Activated B cell treated with CpG ODN at 0.5 μM for 24 hours (primary cell): ENCODE measurements at regions not wholly inside any gene's neighbourhood (a gene's known extent, or its start where the extent isn't known, plus 50 kb on each side); places are given as distances from the start of the nearest gene placed in this dataset.

Experiments used
- ATAC-seq: fragments of 200-7000 bp; cut with Tn5 transposase; one replicate; pipeline ENCODE4 v1.10.0; 2021; ENCODE audit warnings: low read depth, mild to moderate bottlenecking, moderate library complexity
- CTCF ChIA-PET: fragments of 350-600 bp; sonication (Branson Sonifier 250); formaldehyde crosslinking; loops from one replicate; lab custom pipeline; 2021; ENCODE audit warnings: antibody characterized with exemption; lab: Charles Lee
- POLR2A ChIA-PET: fragments of 350-600 bp; sonication (Branson Sonifier 250); formaldehyde crosslinking; loops from one replicate; lab custom pipeline; 2021; ENCODE audit warnings: antibody characterized with exemption; lab: Charles Lee
- DNase-seq: peaks from one replicate; pipeline ENCODE4 v3.0.0; 2022
- H3K27ac Mint-ChIP-seq: one replicate; pipeline ENCODE4 v1.8.0; 2020; ENCODE audit warnings: mixed read lengths
- H3K27me3 Mint-ChIP-seq: one replicate; pipeline ENCODE4 v1.8.0; 2021; ENCODE audit warnings: mixed read lengths
- H3K36me3 Mint-ChIP-seq: one replicate; pipeline ENCODE4 v1.8.0; 2021; ENCODE audit warnings: low read depth, mixed read lengths
- H3K4me1 Mint-ChIP-seq: one replicate; pipeline ENCODE4 v1.8.0; 2021; ENCODE audit warnings: mixed read lengths
- H3K4me3 Mint-ChIP-seq: one replicate; pipeline ENCODE4 v1.8.0; 2020; ENCODE audit warnings: mild to moderate bottlenecking, mixed read lengths
- H3K9me3 Mint-ChIP-seq: one replicate; pipeline ENCODE4 v1.8.0; 2020; ENCODE audit warnings: mixed read lengths
- CTCF ChIP-seq: fragments of 200-600 bp; IDR thresholded peaks from one replicate; pipeline ENCODE4 v1.8.0; 2022; ENCODE audit warnings: antibody characterized with exemption, mild to moderate bottlenecking
- intact Hi-C: fragments of 100-400 bp; cut with micrococcal nuclease; formaldehyde crosslinking; loops from one replicate; pipeline ENCODE4 v1.15.1; 2024

DNA sequence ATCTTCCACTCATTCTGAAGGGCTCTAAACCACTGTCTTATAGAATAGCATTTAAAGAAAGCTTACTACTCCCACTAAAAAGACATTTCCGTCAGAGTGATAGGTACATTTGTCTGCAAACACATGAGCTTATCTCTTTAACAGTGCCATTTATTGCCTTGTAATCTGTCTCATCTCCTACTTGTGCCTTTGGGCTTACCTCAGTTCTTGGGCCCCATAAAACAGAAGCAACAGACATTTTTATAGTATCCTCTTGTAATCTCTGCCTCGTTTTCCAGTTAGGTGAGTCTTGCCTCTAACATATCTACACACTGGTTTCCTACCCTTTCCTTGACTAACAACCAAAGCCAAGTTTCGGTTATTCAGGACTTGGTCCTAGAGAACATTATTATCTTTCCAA, 681.4 kb upstream of the KIF2B start:
- no peak for TF ChIP-seq CTCF
- Mint-ChIP-seq H3K27ac (no peak overlapping the region), H3K9me3 (peaks cover 2% of the 10 kb centered on the region), H3K4me3 (no peak overlapping the region), H3K36me3 (no peaks in the 10 kb centered on the region), H3K27me3 (no peaks in the 10 kb centered on the region), H3K4me1 (no peaks in the 10 kb centered on the region)
- CTCF ChIA-PET = no interaction called here
- no peak for ATAC-seq
- POLR2A ChIA-PET = no interaction called here
- intact Hi-C loops = no loop called here
- DNase-seq = no peak

GRCh38 chr17:53137869-53138268, 684.9 kb upstream of the KIF2B start:
- DNase-seq (no peak), ATAC-seq (no peak)
- ChIA-PET POLR2A (no interaction called here), CTCF (no interaction called here)
- TF ChIP-seq CTCF = no peak
- intact Hi-C loops = no loop called here
- peaks cover 2% of the 10 kb centered on the region for H3K9me3 Mint-ChIP-seq
- no peak overlapping the region for H3K4me3 Mint-ChIP-seq
- no peaks in the 10 kb centered on the region for H3K27me3 Mint-ChIP-seq
- no peak overlapping the region for H3K27ac Mint-ChIP-seq
- no peaks in the 10 kb centered on the region for H3K4me1 Mint-ChIP-seq
- H3K36me3 Mint-ChIP-seq = no peaks in the 10 kb centered on the region

DNA sequence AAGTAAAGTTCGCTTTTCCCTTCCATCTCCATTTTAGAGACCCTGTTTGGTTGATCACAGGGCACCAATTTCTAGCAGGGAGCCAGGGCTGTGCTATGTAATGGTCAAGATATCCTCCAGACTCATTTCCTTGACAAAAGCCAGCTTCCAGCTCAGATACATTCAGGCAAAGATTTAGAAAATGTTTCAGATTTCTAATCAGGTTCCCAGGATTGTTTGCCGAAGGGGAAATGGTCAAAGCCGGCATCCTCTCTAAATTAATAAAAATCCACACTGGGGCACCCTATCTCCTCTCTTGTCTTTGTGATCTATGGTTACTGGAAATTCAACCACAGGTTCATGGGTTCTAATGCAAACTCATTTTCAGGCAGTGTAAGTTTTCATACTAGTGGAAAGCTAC, 686.8 kb upstream of the KIF2B start:
- no peaks in the 10 kb centered on the region for H3K4me1 Mint-ChIP-seq
- no peak overlapping the region for H3K27ac Mint-ChIP-seq
- no peaks in the 10 kb centered on the region for H3K27me3 Mint-ChIP-seq
- no peaks in the 10 kb centered on the region for H3K36me3 Mint-ChIP-seq
- DNase-seq (no peak), ATAC-seq (no peak)
- H3K9me3 Mint-ChIP-seq = peaks cover 2% of the 10 kb centered on the region
- intact Hi-C loops = no loop called here
- ChIA-PET CTCF (no interaction called here), POLR2A (no interaction called here)
- TF ChIP-seq CTCF = no peak
- H3K4me3 Mint-ChIP-seq = no peak overlapping the region

DNA sequence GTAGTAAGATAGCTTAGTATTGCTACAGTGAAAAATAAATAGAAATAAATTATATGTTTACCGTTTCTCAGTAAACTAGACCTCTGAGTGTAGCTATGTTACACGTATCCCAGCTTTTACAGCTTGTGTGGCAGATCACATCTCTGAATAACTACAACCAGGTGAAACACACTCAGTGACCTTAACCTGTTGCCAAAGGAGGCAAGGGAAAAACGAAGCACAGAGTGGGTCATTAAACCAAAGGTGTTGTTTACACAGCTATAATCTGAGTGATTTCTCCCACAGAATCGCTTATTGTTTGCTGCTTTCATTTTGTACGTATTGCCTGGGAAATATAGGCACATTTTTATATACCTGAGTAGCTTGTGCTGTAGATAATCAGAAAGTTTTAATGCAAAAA, 688.2 kb upstream of the KIF2B start:
- H3K36me3 Mint-ChIP-seq = no peaks in the 10 kb centered on the region
- CTCF ChIA-PET = no interaction called here
- no peak overlapping the region for H3K27ac Mint-ChIP-seq
- TF ChIP-seq CTCF = no peak
- no peaks in the 10 kb centered on the region for H3K4me1 Mint-ChIP-seq
- DNase-seq (no peak), ATAC-seq (no peak)
- H3K9me3 Mint-ChIP-seq = no peaks in the 10 kb centered on the region
- intact Hi-C loops = no loop called here
- H3K27me3 Mint-ChIP-seq = no peaks in the 10 kb centered on the region
- POLR2A ChIA-PET = no interaction called here
- H3K4me3 Mint-ChIP-seq = no peak overlapping the region

- H3K27me3 Mint-ChIP-seq = no peaks in the 10 kb centered on the region
- ChIA-PET POLR2A (no interaction called here), CTCF (no interaction called here)
- no peak overlapping the region for H3K27ac Mint-ChIP-seq
- H3K9me3 Mint-ChIP-seq = no peaks in the 10 kb centered on the region
- intact Hi-C loops = no loop called here
- no peak for DNase-seq
- H3K4me1 Mint-ChIP-seq = no peaks in the 10 kb centered on the region
- no peaks in the 10 kb centered on the region for H3K36me3 Mint-ChIP-seq
- TF ChIP-seq CTCF = no peak
- no peak overlapping the region for H3K4me3 Mint-ChIP-seq
- no peak for ATAC-seq
These were observed 688.9 kb upstream of the KIF2B start for GRCh38 chr17:53133876-53134275.
